GM18508 (cell line): ENCODE measurements at regions not wholly inside any gene's neighbourhood (a gene's known extent, or its start where the extent isn't known, plus 50 kb on each side); places are given as distances from the start of the nearest gene placed in this dataset.

Experiments
- ATAC-seq: cut with Tn5 transposase; IDR thresholded peaks from one replicate; pipeline ENCODE4 v1.9.1; 2021; ENCODE audit warnings: moderate number of reproducible peaks; ENCODE audit not compliant: insufficient read depth, unreplicated experiment

- no peak for ATAC-seq
Observed at GRCh38 chr13:61761690-61762089, 346.0 kb upstream of the PCDH20 start.

GRCh38 chr13:61760102-61760501, 344.5 kb upstream of the PCDH20 start:
- no peak for ATAC-seq

- no peak for ATAC-seq
Observed at GRCh38 chr13:61756031-61756430, 340.4 kb upstream of the PCDH20 start.

- no peak for ATAC-seq
Observed at GRCh38 chr13:61751039-61751438, 335.4 kb upstream of the PCDH20 start.

GRCh38 chr13:61738236-61738750, 322.6 kb upstream of the PCDH20 start:
- no peak for ATAC-seq

GRCh38 chr13:61734683-61735082, 319.0 kb upstream of the PCDH20 start:
- no peak for ATAC-seq

GRCh38 chr13:61728471-61728870, 312.8 kb upstream of the PCDH20 start:
- ATAC-seq: no peak

GRCh38 chr13:61727767-61728166, 312.1 kb upstream of the PCDH20 start:
- ATAC-seq: no peak

- ATAC-seq: no peak
Observed at GRCh38 chr13:61725806-61726205, 310.2 kb upstream of the PCDH20 start.

- no peak for ATAC-seq
Observed at GRCh38 chr13:61722119-61722518, 306.5 kb upstream of the PCDH20 start.

GRCh38 chr13:61712621-61713020, 297.0 kb upstream of the PCDH20 start:
- no peak for ATAC-seq

GRCh38 chr13:61709258-61709657, 293.6 kb upstream of the PCDH20 start:
- ATAC-seq: no peak

GRCh38 chr13:61706899-61707298, 291.2 kb upstream of the PCDH20 start:
- ATAC-seq: no peak

GRCh38 chr13:61700620-61701019, 285.0 kb upstream of the PCDH20 start:
- ATAC-seq: no peak

GRCh38 chr13:61700181-61700580, 284.5 kb upstream of the PCDH20 start:
- no peak for ATAC-seq

GRCh38 chr13:61696676-61697075, 281.0 kb upstream of the PCDH20 start:
- no peak for ATAC-seq

GRCh38 chr13:61695147-61695546, 279.5 kb upstream of the PCDH20 start:
- no peak for ATAC-seq

- no peak for ATAC-seq
Observed at GRCh38 chr13:61692691-61693090, 277.0 kb upstream of the PCDH20 start.

- no peak for ATAC-seq
Observed at GRCh38 chr13:61685682-61686012, 270.0 kb upstream of the PCDH20 start.

- no peak for ATAC-seq
Observed at GRCh38 chr13:61684976-61685681, 269.5 kb upstream of the PCDH20 start.

GRCh38 chr13:61672756-61673155, 257.1 kb upstream of the PCDH20 start:
- no peak for ATAC-seq

GRCh38 chr13:61670384-61671161, 254.9 kb upstream of the PCDH20 start:
- ATAC-seq: no peak
